H54 (cell line): ENCODE measurements at regions not wholly inside any gene's neighbourhood (a gene's known extent, or its start where the extent isn't known, plus 50 kb on each side); places are given as distances from the start of the nearest gene placed in this dataset.
"Not testable (repeated sequence)": the region's sequence is repeated elsewhere in the genome, so short reads cannot be mapped to it uniquely, and the experiment has no call there.

Source experiments
- DNase-seq: peaks from one replicate; pipeline ENCODE4 v3.0.0; 2011; ENCODE audit warnings: low spot score, mixed read lengths; ENCODE audit not compliant: insufficient read length
- FAIRE-seq: peaks from 3 replicates; lab custom pipeline; 2011; peaks lifted over from hg19 to GRCh38; lab: Jason Lieb, UNC
- POLR2A ChIP-seq: IDR thresholded peaks from 2 replicates; pipeline ENCODE4 v1.6.1; 2011; ENCODE audit warnings: low read depth, mild to moderate bottlenecking, low read length

GRCh38 chrX:138845786-138846185, 134.3 kb upstream of the FGF13 start:
- FAIRE-seq (no peak), DNase-seq (no peak)
- TF ChIP-seq POLR2A: no peak

- not testable (repeated sequence) for FAIRE-seq, DNase-seq
Measured at GRCh38 chrX:138807400-138807799, 95.9 kb upstream of the FGF13 start.

- DNase-seq (no peak), FAIRE-seq (no peak)
- TF ChIP-seq POLR2A: no peak
Measured at GRCh38 chrX:138794246-138794645, 82.7 kb upstream of the FGF13 start.

- DNase-seq (no peak), FAIRE-seq (no peak)
- TF ChIP-seq POLR2A: no peak
Measured at GRCh38 chrX:138791551-138791950, 80.0 kb upstream of the FGF13 start.

GRCh38 chrX:138788771-138789170, 77.3 kb upstream of the FGF13 start:
- DNase-seq (no peak), FAIRE-seq (no peak)
- no peak for TF ChIP-seq POLR2A

- FAIRE-seq, DNase-seq: not testable (repeated sequence)
Measured at GRCh38 chrX:138778576-138778909, 67.0 kb upstream of the FGF13 start.

- not testable (repeated sequence) for DNase-seq, FAIRE-seq
Measured at GRCh38 chrX:138777908-138778575, 66.5 kb upstream of the FGF13 start.

- DNase-seq: no peak
- TF ChIP-seq POLR2A: no peak
- FAIRE-seq: no peak
Measured at GRCh38 chrX:138777230-138777629, 65.7 kb upstream of the FGF13 start.

- DNase-seq (peak; percentile 2), FAIRE-seq (no peak)
- TF ChIP-seq POLR2A: no peak
Measured at GRCh38 chrX:138775517-138775916, 64.0 kb upstream of the FGF13 start.

- DNase-seq (no peak), FAIRE-seq (no peak)
- no peak for TF ChIP-seq POLR2A
Measured at GRCh38 chrX:138771047-138771446, 59.5 kb upstream of the FGF13 start.

GRCh38 chrX:138769918-138770317, 58.4 kb upstream of the FGF13 start:
- no peak for FAIRE-seq
- no peak for TF ChIP-seq POLR2A
- DNase-seq: no peak

GRCh38 chrX:138765051-138765450, 53.5 kb upstream of the FGF13 start:
- DNase-seq (no peak), FAIRE-seq (no peak)
- TF ChIP-seq POLR2A: no peak

GRCh38 chrX:138763761-138764160, 52.2 kb upstream of the FGF13 start:
- FAIRE-seq: no peak
- TF ChIP-seq POLR2A: no peak
- no peak for DNase-seq

- DNase-seq (no peak), FAIRE-seq (no peak)
- no peak for TF ChIP-seq POLR2A
Measured at GRCh38 chrX:138761380-138761779, 49.9 kb upstream of the FGF13 start.
